DND-41 (cell line): ENCODE measurements at regions not wholly inside any gene's neighbourhood (a gene's known extent, or its start where the extent isn't known, plus 50 kb on each side); places are given as distances from the start of the nearest gene placed in this dataset.
"Not testable (repeated sequence)": the region's sequence is repeated elsewhere in the genome, so short reads cannot be mapped to it uniquely, and the experiment has no call there.

Source experiments
- ATAC-seq: fragments of 200-7000 bp; cut with Tn5 transposase; 3 replicates; pipeline ENCODE4 v1.9.1; 2021; ENCODE audit warnings: low read depth; ENCODE audit not compliant: insufficient read depth
- DNase-seq: peaks from one replicate; pipeline ENCODE4 v3.0.0-alpha.2; 2020
- H2AFZ ChIP-seq: 2 replicates; pipeline ENCODE4 v1.6.0; 2012; ENCODE audit warnings: low read depth, low read length
- H3K27ac ChIP-seq: 2 replicates; pipeline ENCODE4 v1.5.1; 2012; ENCODE audit warnings: low read length, inconsistent platforms
- H3K27me3 ChIP-seq: fragments of 200-600 bp; sonication (generic); 2 replicates; pipeline ENCODE4 v1.6.0; 2012; ENCODE audit warnings: low read length, mild to moderate bottlenecking, inconsistent platforms; ENCODE audit not compliant: insufficient read depth, poor library complexity
- H3K36me3 ChIP-seq: 2 replicates; pipeline ENCODE4 v1.5.1; 2012; ENCODE audit warnings: low read length, inconsistent platforms; ENCODE audit not compliant: insufficient read depth
- H3K4me1 ChIP-seq: 2 replicates; pipeline ENCODE4 v1.5.1; 2012; ENCODE audit warnings: mild to moderate bottlenecking, low read length; ENCODE audit not compliant: insufficient read depth
- H3K4me2 ChIP-seq: 2 replicates; pipeline ENCODE4 v1.6.0; 2012; ENCODE audit warnings: mild to moderate bottlenecking, moderate library complexity, low read length, inconsistent platforms; ENCODE audit not compliant: insufficient read depth
- H3K4me3 ChIP-seq, 2 experiments: fragments of 200-600 bp in 1 of 2; shearing (Covaris generic) in 1 of 2; 2 replicates each; pipeline ENCODE4 v1.5.1; 2012 to 2016; ENCODE audit warnings: inconsistent platforms in 2 of 2, low read length in 2 of 2, mild to moderate bottlenecking in 2 of 2, low read depth in 1 of 2, moderate library complexity in 1 of 2
- H3K79me2 ChIP-seq: 2 replicates; pipeline ENCODE4 v1.6.0; 2012; ENCODE audit warnings: low read length, inconsistent platforms; ENCODE audit not compliant: insufficient read depth
- H3K9ac ChIP-seq: 2 replicates; pipeline ENCODE4 v1.6.0; 2012; ENCODE audit warnings: low read depth, mild to moderate bottlenecking, inconsistent platforms, low read length, moderate library complexity
- H3K9me3 ChIP-seq: 2 replicates; pipeline ENCODE4 v1.5.1; 2012; ENCODE audit warnings: low read length, moderate library complexity, mild to moderate bottlenecking, inconsistent platforms; ENCODE audit not compliant: insufficient read depth, severe bottlenecking
- H4K20me1 ChIP-seq: 2 replicates; pipeline ENCODE4 v1.6.0; 2012; ENCODE audit warnings: low read length; ENCODE audit not compliant: insufficient read depth
- EZH2 ChIP-seq: IDR thresholded peaks from 3 replicates; pipeline ENCODE4 v1.6.1; 2012; ENCODE audit warnings: borderline replicate concordance, low read depth, mild to moderate bottlenecking, moderate library complexity, low read length, inconsistent platforms; ENCODE audit not compliant: severe bottlenecking
- TF ChIP-seq, protein P1 (sequence below): IDR thresholded peaks from 2 replicates; pipeline ENCODE4 v1.5.1; 2012; ENCODE audit warnings: borderline replicate concordance, low read length, moderate library complexity, mild to moderate bottlenecking; ENCODE audit not compliant: poor library complexity, severe bottlenecking; ENCODE audit errors: extremely low read depth

DNA sequence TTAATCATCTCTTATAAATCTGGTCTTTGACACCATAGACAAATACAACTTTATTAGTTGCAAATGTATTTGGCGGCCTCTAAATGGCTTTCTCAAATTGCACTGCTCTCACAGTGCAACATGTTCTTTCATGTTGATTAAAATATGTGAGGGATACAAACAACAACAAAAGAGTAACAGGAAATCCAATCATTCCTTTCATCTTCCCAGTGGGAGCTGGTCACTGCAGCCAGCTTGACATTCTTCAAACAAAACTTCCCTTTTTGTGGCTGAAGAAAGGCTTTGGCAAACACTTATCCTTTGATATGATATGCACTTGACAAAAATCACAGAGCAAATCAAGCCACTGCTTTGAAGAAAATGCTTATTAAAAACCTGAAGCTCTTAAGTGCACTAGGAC, 973.6 kb downstream of the EPHA3 start:
- DNase-seq (no peak), ATAC-seq (no peak)
- Histone ChIP-seq H3K27me3 (no peaks in the 10 kb centered on the region), H3K27ac (no peak overlapping the region), H4K20me1 (no peaks in the 10 kb centered on the region), H3K9ac (no peak overlapping the region), H3K36me3 (no peaks in the 10 kb centered on the region), H3K4me3 (no peak overlapping the region), H3K79me2 (no peaks in the 10 kb centered on the region), H3K9me3 (no peaks in the 10 kb centered on the region), H3K4me1 (no peaks in the 10 kb centered on the region), H3K4me2 (no peak overlapping the region), H2AFZ (no peak overlapping the region)
- TF ChIP-seq, protein P1, sequence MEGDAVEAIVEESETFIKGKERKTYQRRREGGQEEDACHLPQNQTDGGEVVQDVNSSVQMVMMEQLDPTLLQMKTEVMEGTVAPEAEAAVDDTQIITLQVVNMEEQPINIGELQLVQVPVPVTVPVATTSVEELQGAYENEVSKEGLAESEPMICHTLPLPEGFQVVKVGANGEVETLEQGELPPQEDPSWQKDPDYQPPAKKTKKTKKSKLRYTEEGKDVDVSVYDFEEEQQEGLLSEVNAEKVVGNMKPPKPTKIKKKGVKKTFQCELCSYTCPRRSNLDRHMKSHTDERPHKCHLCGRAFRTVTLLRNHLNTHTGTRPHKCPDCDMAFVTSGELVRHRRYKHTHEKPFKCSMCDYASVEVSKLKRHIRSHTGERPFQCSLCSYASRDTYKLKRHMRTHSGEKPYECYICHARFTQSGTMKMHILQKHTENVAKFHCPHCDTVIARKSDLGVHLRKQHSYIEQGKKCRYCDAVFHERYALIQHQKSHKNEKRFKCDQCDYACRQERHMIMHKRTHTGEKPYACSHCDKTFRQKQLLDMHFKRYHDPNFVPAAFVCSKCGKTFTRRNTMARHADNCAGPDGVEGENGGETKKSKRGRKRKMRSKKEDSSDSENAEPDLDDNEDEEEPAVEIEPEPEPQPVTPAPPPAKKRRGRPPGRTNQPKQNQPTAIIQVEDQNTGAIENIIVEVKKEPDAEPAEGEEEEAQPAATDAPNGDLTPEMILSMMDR, result no peak
- TF ChIP-seq EZH2, result no peak

DNA sequence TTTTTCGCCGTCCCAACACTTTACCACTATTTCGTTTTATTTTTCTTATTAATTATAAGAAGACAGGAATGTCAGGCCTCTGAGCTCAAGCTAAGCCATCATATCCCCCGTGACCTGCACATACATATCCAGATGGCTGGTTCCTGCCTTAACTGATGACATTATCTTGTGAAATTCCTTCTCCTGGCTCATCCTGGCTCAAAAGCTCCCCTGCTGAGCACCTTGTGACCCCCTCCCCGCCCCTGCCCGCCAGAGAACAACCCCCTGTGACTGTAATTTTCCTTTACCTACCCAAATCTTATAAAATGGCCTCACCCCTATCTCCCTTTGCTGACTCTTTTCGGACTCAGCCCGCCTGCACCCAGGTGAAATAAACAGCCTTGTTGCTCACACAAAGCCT, 978.9 kb downstream of the EPHA3 start:
- not testable (repeated sequence) for H3K27me3 ChIP-seq, H3K79me2 ChIP-seq, DNase-seq, H3K27ac ChIP-seq, H3K4me1 ChIP-seq, H3K4me3 ChIP-seq, ATAC-seq, H3K36me3 ChIP-seq, H2AFZ ChIP-seq, H3K9ac ChIP-seq, H3K9me3 ChIP-seq, H4K20me1 ChIP-seq, H3K4me2 ChIP-seq

DNA sequence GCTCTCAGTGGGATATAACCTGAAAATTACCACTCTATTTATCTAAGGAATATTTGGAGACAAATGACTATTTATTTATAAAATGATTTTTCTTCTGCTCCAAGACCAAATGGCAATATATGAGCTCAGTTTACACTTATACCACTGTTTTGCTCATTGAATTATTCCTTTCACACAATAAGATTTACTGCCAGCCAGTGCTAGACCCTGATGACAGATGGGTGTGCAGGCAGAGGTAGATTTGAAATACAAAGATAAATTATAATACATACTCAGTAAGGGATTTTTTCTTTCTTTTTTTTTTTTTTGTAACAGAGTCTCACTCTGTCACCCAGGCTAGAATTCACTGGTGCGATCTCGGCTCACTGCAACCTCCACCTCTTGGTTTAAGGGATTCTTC, 980.3 kb downstream of the EPHA3 start:
- H3K9me3 ChIP-seq, result no peaks in the 10 kb centered on the region
- no peaks in the 10 kb centered on the region for H3K27me3 ChIP-seq
- TF ChIP-seq, protein P1, result no peak
- TF ChIP-seq EZH2, result no peak
- no peak overlapping the region for H3K27ac ChIP-seq
- DNase-seq (no peak), ATAC-seq (no peak)
- no peak overlapping the region for H2AFZ ChIP-seq
- H3K9ac ChIP-seq, result no peak overlapping the region
- no peak overlapping the region for H3K4me3 ChIP-seq
- peaks cover 2% of the 10 kb centered on the region; the same call in 1 of the 2 replicates for H3K4me1 ChIP-seq
- H3K4me2 ChIP-seq, result no peak overlapping the region
- no peaks in the 10 kb centered on the region for H4K20me1 ChIP-seq
- no peaks in the 10 kb centered on the region for H3K79me2 ChIP-seq
- H3K36me3 ChIP-seq, result no peaks in the 10 kb centered on the region

DNA sequence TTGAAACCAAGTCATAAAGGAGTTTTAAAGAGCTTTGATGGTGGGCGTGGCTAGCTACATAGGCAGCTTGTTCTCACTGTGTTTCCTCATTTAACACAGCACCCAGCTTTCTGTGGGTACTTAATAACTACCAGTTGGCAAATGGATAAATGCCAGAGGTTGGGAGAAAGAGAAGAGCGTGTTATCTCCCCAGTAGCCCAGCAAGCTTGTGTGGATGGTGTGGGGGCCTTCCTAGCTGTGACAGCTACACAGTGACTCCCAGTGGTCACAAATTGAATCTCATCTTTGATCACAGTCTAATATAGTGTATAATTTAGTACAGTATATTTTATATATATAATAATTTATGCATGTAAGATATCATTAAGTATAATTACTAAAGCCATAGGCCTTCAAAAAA, 984.1 kb downstream of the EPHA3 start:
- Histone ChIP-seq H3K4me1 (peaks cover 2% of the 10 kb centered on the region; the same call in 1 of the 2 replicates), H2AFZ (no peak overlapping the region), H3K9ac (no peak overlapping the region), H3K4me2 (no peak overlapping the region), H4K20me1 (no peaks in the 10 kb centered on the region), H3K79me2 (no peaks in the 10 kb centered on the region), H3K36me3 (no peaks in the 10 kb centered on the region), H3K9me3 (no peaks in the 10 kb centered on the region), H3K27ac (no peak overlapping the region), H3K27me3 (no peaks in the 10 kb centered on the region), H3K4me3 (no peak overlapping the region)
- ATAC-seq (peak; percentile 96), DNase-seq (peak; percentile 39)
- no peak for TF ChIP-seq EZH2
- TF ChIP-seq, protein P1, result peak; percentile 59
